ENCODE measurements at regions not wholly inside any gene's neighbourhood (a gene's known extent, or its start where the extent isn't known, plus 50 kb on each side); places are given as distances from the start of the nearest gene placed in this dataset.

- no peak overlapping the region for H3K4me3 ChIP-seq (ENCODE audit: insufficient read depth, low read length)
- H3K27me3 ChIP-seq (ENCODE audit: insufficient read depth, low read length): peaks cover 7% of the 10 kb centered on the region
- H3K27ac ChIP-seq (ENCODE audit: low read depth, low read length): no peak overlapping the region
- H3K79me2 ChIP-seq (ENCODE audit: insufficient read depth, low read length): no peaks in the 10 kb centered on the region
- H2AFZ ChIP-seq (ENCODE audit: low read length): no peak overlapping the region
- no peaks in the 10 kb centered on the region for H3K9me3 ChIP-seq (ENCODE audit: low read depth, low read length)
- H4K20me1 ChIP-seq (ENCODE audit: insufficient read depth, low read length): no peaks in the 10 kb centered on the region
- no peaks in the 10 kb centered on the region for H3K36me3 ChIP-seq (ENCODE audit: insufficient read depth, low read length)
- no peak for DNase-seq (ENCODE audit: insufficient read length, low spot score, missing footprints)
- no peak overlapping the region for H3K4me2 ChIP-seq (ENCODE audit: insufficient read depth, low read length)
- no peaks in the 10 kb centered on the region for H3K4me1 ChIP-seq (ENCODE audit: insufficient read depth, low read length)
- TF ChIP-seq, protein P1, sequence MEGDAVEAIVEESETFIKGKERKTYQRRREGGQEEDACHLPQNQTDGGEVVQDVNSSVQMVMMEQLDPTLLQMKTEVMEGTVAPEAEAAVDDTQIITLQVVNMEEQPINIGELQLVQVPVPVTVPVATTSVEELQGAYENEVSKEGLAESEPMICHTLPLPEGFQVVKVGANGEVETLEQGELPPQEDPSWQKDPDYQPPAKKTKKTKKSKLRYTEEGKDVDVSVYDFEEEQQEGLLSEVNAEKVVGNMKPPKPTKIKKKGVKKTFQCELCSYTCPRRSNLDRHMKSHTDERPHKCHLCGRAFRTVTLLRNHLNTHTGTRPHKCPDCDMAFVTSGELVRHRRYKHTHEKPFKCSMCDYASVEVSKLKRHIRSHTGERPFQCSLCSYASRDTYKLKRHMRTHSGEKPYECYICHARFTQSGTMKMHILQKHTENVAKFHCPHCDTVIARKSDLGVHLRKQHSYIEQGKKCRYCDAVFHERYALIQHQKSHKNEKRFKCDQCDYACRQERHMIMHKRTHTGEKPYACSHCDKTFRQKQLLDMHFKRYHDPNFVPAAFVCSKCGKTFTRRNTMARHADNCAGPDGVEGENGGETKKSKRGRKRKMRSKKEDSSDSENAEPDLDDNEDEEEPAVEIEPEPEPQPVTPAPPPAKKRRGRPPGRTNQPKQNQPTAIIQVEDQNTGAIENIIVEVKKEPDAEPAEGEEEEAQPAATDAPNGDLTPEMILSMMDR (IDR thresholded peaks at IDR 0.05; ENCODE audit: extremely low read depth, low read depth, low read length): no peak
These were observed 62.3 kb upstream of the TMEM178A start for GRCh38 chr2:39603436-39603835.

DNA sequence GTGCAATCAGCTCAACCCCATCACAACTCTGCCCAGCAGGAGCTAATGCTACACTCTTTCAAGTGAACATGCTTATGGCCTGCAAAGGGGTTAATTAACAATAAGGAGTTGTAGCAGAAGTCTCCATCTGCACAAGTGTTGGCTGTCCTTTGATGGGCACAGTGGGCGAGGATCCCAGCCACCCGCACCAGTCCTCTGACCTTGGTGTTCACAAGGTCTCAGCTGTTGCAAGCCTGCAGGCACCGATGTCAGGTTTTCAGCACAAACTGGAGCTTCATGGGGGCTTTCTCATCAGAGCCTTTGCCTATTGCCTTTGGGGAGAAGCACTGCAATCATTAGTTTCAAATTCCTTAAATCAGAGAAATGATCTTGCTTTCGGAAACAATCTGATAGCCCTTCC lies 60.9 kb upstream of the TMEM178A start:
- Histone ChIP-seq H3K27ac (ENCODE audit: low read depth, low read length) (no peak overlapping the region), H2AFZ (ENCODE audit: low read length) (no peak overlapping the region), H3K4me2 (ENCODE audit: insufficient read depth, low read length) (no peak overlapping the region), H3K4me3 (ENCODE audit: insufficient read depth, low read length) (no peak overlapping the region), H3K79me2 (ENCODE audit: insufficient read depth, low read length) (no peaks in the 10 kb centered on the region), H3K4me1 (ENCODE audit: insufficient read depth, low read length) (no peaks in the 10 kb centered on the region), H3K36me3 (ENCODE audit: insufficient read depth, low read length) (no peaks in the 10 kb centered on the region), H4K20me1 (ENCODE audit: insufficient read depth, low read length) (no peaks in the 10 kb centered on the region), H3K27me3 (ENCODE audit: insufficient read depth, low read length) (peaks cover 11% of the 10 kb centered on the region), H3K9me3 (ENCODE audit: low read depth, low read length) (no peaks in the 10 kb centered on the region)
- TF ChIP-seq, protein P1 (IDR thresholded peaks at IDR 0.05; ENCODE audit: extremely low read depth, low read depth, low read length): no peak
- no peak for DNase-seq (ENCODE audit: insufficient read length, low spot score, missing footprints)

DNA sequence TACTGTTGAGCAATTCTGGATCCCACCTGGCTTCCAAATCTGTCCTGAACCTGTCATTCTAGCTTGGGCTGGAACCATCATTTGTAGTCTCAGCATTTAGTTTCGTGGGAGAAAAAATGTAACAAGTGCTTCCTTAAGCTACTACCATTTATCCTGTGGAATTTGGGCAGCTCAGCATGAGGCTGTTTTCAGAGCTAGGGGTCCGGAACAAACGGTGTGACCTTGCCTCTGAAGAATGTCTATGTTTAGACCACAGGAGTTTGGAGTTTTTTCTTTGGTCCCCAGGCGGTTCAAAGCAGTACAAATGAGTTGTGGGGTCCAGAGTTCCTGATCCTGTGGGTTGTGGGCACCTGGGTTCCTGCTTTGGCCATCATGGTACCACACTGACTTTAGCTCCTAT lies 59.1 kb upstream of the TMEM178A start:
- no peak overlapping the region for H3K4me2 ChIP-seq (ENCODE audit: insufficient read depth, low read length)
- TF ChIP-seq, protein P1 (IDR thresholded peaks at IDR 0.05; ENCODE audit: extremely low read depth, low read depth, low read length): no peak
- peaks cover 13% of the 10 kb centered on the region for H3K27me3 ChIP-seq (ENCODE audit: insufficient read depth, low read length)
- H3K9me3 ChIP-seq (ENCODE audit: low read depth, low read length): no peaks in the 10 kb centered on the region
- no peak overlapping the region for H2AFZ ChIP-seq (ENCODE audit: low read length)
- H4K20me1 ChIP-seq (ENCODE audit: insufficient read depth, low read length): no peaks in the 10 kb centered on the region
- no peaks in the 10 kb centered on the region for H3K79me2 ChIP-seq (ENCODE audit: insufficient read depth, low read length)
- H3K27ac ChIP-seq (ENCODE audit: low read depth, low read length): no peak overlapping the region
- no peaks in the 10 kb centered on the region for H3K36me3 ChIP-seq (ENCODE audit: insufficient read depth, low read length)
- no peak overlapping the region for H3K4me3 ChIP-seq (ENCODE audit: insufficient read depth, low read length)
- H3K4me1 ChIP-seq (ENCODE audit: insufficient read depth, low read length): no peaks in the 10 kb centered on the region
- DNase-seq (ENCODE audit: insufficient read length, low spot score, missing footprints): no peak

DNA sequence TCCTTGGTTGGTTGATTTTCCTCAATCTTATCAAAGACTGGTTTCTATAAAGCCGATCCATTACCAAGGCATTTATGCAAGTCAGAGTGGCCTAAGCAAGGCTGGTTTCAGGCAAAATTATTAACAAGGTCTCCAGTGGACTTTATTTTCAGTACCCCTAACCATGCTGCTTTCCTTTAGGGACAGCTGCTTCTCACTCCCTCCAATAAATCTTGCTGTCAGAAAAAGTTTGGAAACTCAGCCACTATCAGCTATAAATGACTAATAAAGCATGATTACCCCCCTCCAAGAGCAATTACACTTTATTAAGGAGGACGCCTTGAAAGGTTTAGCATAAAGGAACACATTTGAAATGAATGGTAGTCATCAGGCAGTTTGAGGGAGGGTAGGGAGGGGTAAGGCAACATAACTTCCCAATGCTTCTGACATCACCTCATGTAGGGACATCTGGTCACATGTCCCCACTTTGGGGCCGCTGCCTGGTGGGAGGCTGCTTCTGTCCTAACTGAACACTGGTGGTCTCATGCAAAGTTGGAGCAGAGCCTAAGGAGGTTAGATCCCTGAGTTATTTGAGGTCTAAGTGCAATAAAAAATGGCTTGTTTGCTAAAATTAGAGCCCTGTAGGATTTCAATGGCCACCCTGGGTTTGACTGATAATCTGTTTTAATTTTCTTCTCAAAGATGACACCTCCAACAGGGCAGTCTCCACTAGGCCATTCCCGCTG lies 58.0 kb upstream of the TMEM178A start:
- Histone ChIP-seq H2AFZ (ENCODE audit: low read length) (no peak overlapping the region), H3K27me3 (ENCODE audit: insufficient read depth, low read length) (peaks cover 13% of the 10 kb centered on the region), H3K79me2 (ENCODE audit: insufficient read depth, low read length) (no peaks in the 10 kb centered on the region), H3K36me3 (ENCODE audit: insufficient read depth, low read length) (no peaks in the 10 kb centered on the region), H3K4me3 (ENCODE audit: insufficient read depth, low read length) (no peak overlapping the region), H3K9me3 (ENCODE audit: low read depth, low read length) (no peaks in the 10 kb centered on the region), H3K4me2 (ENCODE audit: insufficient read depth, low read length) (no peak overlapping the region), H4K20me1 (ENCODE audit: insufficient read depth, low read length) (no peaks in the 10 kb centered on the region), H3K27ac (ENCODE audit: low read depth, low read length) (no peak overlapping the region), H3K4me1 (ENCODE audit: insufficient read depth, low read length) (no peaks in the 10 kb centered on the region)
- DNase-seq (ENCODE audit: insufficient read length, low spot score, missing footprints): no peak
- TF ChIP-seq, protein P1 (IDR thresholded peaks at IDR 0.05; ENCODE audit: extremely low read depth, low read depth, low read length): no peak
